Brain microvascular endothelial cell (primary cell): ENCODE measurements at regions not wholly inside any gene's neighbourhood (a gene's known extent, or its start where the extent isn't known, plus 50 kb on each side); places are given as distances from the start of the nearest gene placed in this dataset.
A peak's percentile ranks its signal among the peaks of the same experiment; 100 is the strongest.

Experiments used
- DNase-seq: peaks from one replicate; pipeline ENCODE4 v3.0.0-alpha.2; 2020
- H3K27ac ChIP-seq: fragments of 250-450 bp; sonication (Bioruptor Pico); 2 replicates; pipeline ENCODE4 v1.5.1; 2020; ENCODE audit warnings: mild to moderate bottlenecking, moderate library complexity
- H3K27me3 ChIP-seq: fragments of 250-450 bp; sonication (Bioruptor Pico); replicated peaks from 2 replicates; pipeline ENCODE4 v1.5.1; 2020; ENCODE audit warnings: mild to moderate bottlenecking
- H3K36me3 ChIP-seq: fragments of 250-450 bp; sonication (Bioruptor Pico); replicated peaks from 2 replicates; pipeline ENCODE4 v1.5.1; 2020; ENCODE audit warnings: mild to moderate bottlenecking
- H3K4me3 ChIP-seq: 2 replicates; pipeline ENCODE4 v1.5.1; 2011; ENCODE audit warnings: low read depth, mild to moderate bottlenecking, control low read depth, low read length, moderate library complexity
- in situ Hi-C: cut with HindIII; loops from 2 replicates; pipeline ENCODE4 v1.10.0; 2017; ENCODE audit warnings: low sequenced_read_pairs, low pct_ligation_motif_present
- TF ChIP-seq, protein P1 (sequence below): IDR thresholded peaks from 2 replicates; pipeline ENCODE4 v1.5.1; 2011; ENCODE audit warnings: low read depth, mild to moderate bottlenecking, moderate library complexity, low read length, control low read depth, inconsistent platforms; ENCODE audit errors: missing control alignments

DNA sequence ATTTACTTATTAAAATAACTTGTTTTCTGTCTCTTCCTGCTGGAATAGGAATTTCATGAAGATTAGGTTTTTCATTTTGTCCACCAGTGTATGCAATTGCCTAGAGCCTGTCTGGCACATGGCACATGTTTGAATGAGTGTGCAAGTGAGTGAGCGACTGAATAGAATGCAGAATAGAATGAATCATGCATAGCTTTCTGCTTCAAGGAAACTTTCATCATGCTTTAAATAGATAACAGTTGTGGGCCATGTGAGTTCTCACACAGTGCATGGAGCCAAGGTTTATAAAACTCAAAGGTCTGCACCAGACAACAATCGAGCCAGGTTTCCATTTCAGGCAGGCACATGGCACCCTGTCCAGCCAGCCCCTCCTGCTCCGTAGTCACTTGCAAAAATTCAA is 74.2 kb upstream of the HECW1 start:
- H3K27me3 ChIP-seq: no peaks in the 10 kb centered on the region
- peak; percentile 65 for DNase-seq
- no peak overlapping the region for H3K4me3 ChIP-seq
- in situ Hi-C loops: no loop called here
- TF ChIP-seq, protein P1, sequence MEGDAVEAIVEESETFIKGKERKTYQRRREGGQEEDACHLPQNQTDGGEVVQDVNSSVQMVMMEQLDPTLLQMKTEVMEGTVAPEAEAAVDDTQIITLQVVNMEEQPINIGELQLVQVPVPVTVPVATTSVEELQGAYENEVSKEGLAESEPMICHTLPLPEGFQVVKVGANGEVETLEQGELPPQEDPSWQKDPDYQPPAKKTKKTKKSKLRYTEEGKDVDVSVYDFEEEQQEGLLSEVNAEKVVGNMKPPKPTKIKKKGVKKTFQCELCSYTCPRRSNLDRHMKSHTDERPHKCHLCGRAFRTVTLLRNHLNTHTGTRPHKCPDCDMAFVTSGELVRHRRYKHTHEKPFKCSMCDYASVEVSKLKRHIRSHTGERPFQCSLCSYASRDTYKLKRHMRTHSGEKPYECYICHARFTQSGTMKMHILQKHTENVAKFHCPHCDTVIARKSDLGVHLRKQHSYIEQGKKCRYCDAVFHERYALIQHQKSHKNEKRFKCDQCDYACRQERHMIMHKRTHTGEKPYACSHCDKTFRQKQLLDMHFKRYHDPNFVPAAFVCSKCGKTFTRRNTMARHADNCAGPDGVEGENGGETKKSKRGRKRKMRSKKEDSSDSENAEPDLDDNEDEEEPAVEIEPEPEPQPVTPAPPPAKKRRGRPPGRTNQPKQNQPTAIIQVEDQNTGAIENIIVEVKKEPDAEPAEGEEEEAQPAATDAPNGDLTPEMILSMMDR: no peak
- no peaks in the 10 kb centered on the region for H3K36me3 ChIP-seq
- H3K27ac ChIP-seq: peak overlapping the region; percentile 22

GRCh38 chr7:43039346-43039745 is 73.1 kb upstream of the HECW1 start:
- no peak overlapping the region for H3K4me3 ChIP-seq
- TF ChIP-seq, protein P1: no peak
- no peak overlapping the region for H3K27ac ChIP-seq
- no peak for DNase-seq
- H3K27me3 ChIP-seq: no peaks in the 10 kb centered on the region
- no peaks in the 10 kb centered on the region for H3K36me3 ChIP-seq
- in situ Hi-C loops: no loop called here

- in situ Hi-C loops: no loop called here
- Histone ChIP-seq H3K27me3 (no peaks in the 10 kb centered on the region), H3K36me3 (no peaks in the 10 kb centered on the region), H3K27ac (no peak overlapping the region), H3K4me3 (no peak overlapping the region)
- TF ChIP-seq, protein P1: no peak
- DNase-seq: no peak
These were observed 72.0 kb upstream of the HECW1 start for GRCh38 chr7:43040461-43040860.

DNA sequence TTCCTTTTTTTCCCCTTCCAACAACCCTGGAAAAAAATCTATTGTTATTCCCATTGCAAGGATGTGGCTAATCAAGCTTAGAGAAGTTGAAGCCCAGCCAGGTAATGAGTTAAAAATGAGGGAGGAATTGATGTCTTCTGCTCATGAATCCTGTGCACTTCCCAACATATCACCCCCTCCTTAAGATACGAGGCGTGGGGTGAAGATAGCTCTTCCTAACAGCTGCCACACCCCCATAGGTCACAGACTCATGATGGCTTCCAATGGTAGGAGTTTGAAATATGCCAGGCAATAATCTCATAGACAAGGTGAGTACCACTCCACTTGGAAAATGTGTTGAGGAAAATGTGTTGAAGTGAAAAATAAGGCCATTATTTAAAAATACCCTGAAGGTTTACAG is 71.3 kb upstream of the HECW1 start:
- in situ Hi-C loops: no loop called here
- TF ChIP-seq, protein P1: no peak

GRCh38 chr7:43041724-43042123 is 70.7 kb upstream of the HECW1 start:
- H3K27ac ChIP-seq: no peak overlapping the region
- TF ChIP-seq, protein P1: no peak
- H3K36me3 ChIP-seq: no peaks in the 10 kb centered on the region
- DNase-seq: no peak
- no peak overlapping the region for H3K4me3 ChIP-seq
- H3K27me3 ChIP-seq: no peaks in the 10 kb centered on the region
- in situ Hi-C loops: no loop called here

More for the DNA sequence above, 71.3 kb upstream of the HECW1 start:
- no peaks in the 10 kb centered on the region for H3K36me3 ChIP-seq
- H3K27me3 ChIP-seq: no peaks in the 10 kb centered on the region
- H3K4me3 ChIP-seq: no peak overlapping the region
- DNase-seq: no peak
- no peak overlapping the region for H3K27ac ChIP-seq

DNA sequence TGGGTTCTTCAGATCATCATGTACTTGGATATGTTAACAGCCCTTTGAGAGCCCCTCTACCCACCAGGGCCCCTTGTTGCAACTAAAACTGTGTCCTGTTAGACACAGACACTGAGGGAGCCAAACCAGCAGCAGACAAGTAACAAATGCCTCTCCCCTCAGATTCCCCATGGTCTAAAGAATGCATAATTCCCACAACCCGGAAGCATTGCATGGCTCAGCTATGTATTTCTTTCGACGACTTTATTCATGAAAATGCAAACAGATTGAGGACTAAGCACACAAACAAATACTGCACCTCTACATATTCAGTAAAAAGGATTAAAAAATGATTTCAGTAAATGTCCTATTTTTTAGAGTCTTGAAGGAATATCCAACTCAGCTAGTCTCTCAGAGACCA is 70.1 kb upstream of the HECW1 start:
- Histone ChIP-seq H3K36me3 (no peaks in the 10 kb centered on the region), H3K4me3 (no peak overlapping the region), H3K27ac (no peak overlapping the region), H3K27me3 (no peaks in the 10 kb centered on the region)
- in situ Hi-C loops: no loop called here
- peak; percentile 22 for DNase-seq
- TF ChIP-seq, protein P1: no peak
